ENCODE measurements at regions not wholly inside any gene's neighbourhood (a gene's known extent, or its start where the extent isn't known, plus 50 kb on each side); places are given as distances from the start of the nearest gene placed in this dataset.

DNA sequence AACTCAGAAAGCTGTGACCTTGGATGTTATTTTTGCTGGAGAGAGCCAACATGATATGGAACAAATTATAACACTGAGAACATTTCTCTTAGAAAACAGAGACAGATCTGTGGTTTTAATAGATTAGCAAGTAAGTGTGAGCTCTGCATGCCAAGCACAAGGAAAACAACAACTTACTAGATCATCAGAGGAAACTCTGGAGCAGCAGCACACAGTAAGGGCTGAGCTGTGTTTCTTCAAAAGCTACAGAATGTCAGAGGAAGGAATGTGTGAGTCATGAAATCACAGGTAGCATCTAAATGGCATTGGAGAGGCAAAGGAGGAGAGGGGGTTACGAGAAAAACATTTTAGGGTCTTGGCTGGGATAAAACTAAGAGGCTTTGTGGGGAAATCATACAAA lies 283.4 kb upstream of the FZD8 start:
- TF ChIP-seq POLR2AphosphoS5 (IDR thresholded peaks at IDR 0.05) (no peak), EP300 (IDR thresholded peaks at IDR 0.05) (no peak)
- TF ChIP-seq, protein P1, sequence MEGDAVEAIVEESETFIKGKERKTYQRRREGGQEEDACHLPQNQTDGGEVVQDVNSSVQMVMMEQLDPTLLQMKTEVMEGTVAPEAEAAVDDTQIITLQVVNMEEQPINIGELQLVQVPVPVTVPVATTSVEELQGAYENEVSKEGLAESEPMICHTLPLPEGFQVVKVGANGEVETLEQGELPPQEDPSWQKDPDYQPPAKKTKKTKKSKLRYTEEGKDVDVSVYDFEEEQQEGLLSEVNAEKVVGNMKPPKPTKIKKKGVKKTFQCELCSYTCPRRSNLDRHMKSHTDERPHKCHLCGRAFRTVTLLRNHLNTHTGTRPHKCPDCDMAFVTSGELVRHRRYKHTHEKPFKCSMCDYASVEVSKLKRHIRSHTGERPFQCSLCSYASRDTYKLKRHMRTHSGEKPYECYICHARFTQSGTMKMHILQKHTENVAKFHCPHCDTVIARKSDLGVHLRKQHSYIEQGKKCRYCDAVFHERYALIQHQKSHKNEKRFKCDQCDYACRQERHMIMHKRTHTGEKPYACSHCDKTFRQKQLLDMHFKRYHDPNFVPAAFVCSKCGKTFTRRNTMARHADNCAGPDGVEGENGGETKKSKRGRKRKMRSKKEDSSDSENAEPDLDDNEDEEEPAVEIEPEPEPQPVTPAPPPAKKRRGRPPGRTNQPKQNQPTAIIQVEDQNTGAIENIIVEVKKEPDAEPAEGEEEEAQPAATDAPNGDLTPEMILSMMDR (IDR thresholded peaks at IDR 0.05): no peak
